Neural progenitor cell (in vitro differentiated cells): ENCODE measurements at regions not wholly inside any gene's neighbourhood (a gene's known extent, or its start where the extent isn't known, plus 50 kb on each side); places are given as distances from the start of the nearest gene placed in this dataset.

ENCODE experiments used
- CTCF ChIP-seq: fragments of 200-600 bp; sonication (generic); IDR thresholded peaks from 2 replicates; pipeline ENCODE4 v1.5.1; 2017; ENCODE audit warnings: antibody characterized with exemption, mild to moderate bottlenecking
- EZH2 ChIP-seq: fragments of 200-600 bp; sonication (generic); IDR thresholded peaks from 2 replicates; pipeline ENCODE4 v1.6.1; 2017; ENCODE audit warnings: antibody characterized with exemption, mild to moderate bottlenecking, moderate library complexity
- EZH2phosphoT487 ChIP-seq: fragments of 200-600 bp; sonication (generic); IDR thresholded peaks from 2 replicates; pipeline ENCODE4 v1.6.1; 2017; ENCODE audit warnings: antibody characterized with exemption

- TF ChIP-seq CTCF (no peak), EZH2phosphoT487 (no peak), EZH2 (no peak)
Observed at GRCh38 chr2:180905002-180905401, 75.4 kb upstream of the UBE2E3 start.
